Spleen (tissue), 11 donors: ENCODE measurements at regions not wholly inside any gene's neighbourhood (a gene's known extent, or its start where the extent isn't known, plus 50 kb on each side); places are given as distances from the start of the nearest gene placed in this dataset.

Source experiments
- DNase-seq: peaks from one replicate; pipeline ENCODE4 v3.0.0-alpha.2; 2020
- H3K27ac ChIP-seq, 8 donors: fragments of 200-600 bp; sonication (generic) in 7 of 8; 1 replicate in 4 of 8; 2 replicates in 4 of 8; pipeline versions ENCODE4 v1.5.0 to v1.8.0; 2016 to 2021; ENCODE audit warnings: inconsistent platforms in 4 of 8, mild to moderate bottlenecking in 4 of 8, moderate library complexity in 1 of 8
- H3K27me3 ChIP-seq, 7 donors: fragments of 200-600 bp; sonication (generic) in 6 of 7; replicated peaks in 1 of 7; 1 replicate in 4 of 7; 2 replicates in 3 of 7; pipeline versions ENCODE4 v1.5.0 to v1.8.0; 2016 to 2021; ENCODE audit warnings: inconsistent platforms in 3 of 7, mild to moderate bottlenecking in 1 of 7
- H3K36me3 ChIP-seq, 6 donors: fragments of 200-600 bp; sonication (generic) in 5 of 6; 1 replicate in 4 of 6; 2 replicates in 2 of 6; pipeline versions ENCODE4 v1.5.0 to v1.8.0; 2016 to 2021; ENCODE audit warnings: inconsistent platforms in 2 of 6
- H3K4me1 ChIP-seq, 6 donors: fragments of 200-600 bp; sonication (generic) in 5 of 6; 1 replicate in 3 of 6; 2 replicates in 3 of 6; pipeline versions ENCODE4 v1.5.0 to v1.8.0; 2016 to 2021; ENCODE audit warnings: inconsistent platforms in 3 of 6
- H3K4me3 ChIP-seq, 8 donors: fragments of 200-600 bp; sonication (generic) in 7 of 8; 1 replicate in 4 of 8; 2 replicates in 4 of 8; pipeline versions ENCODE4 v1.5.0 to v1.8.0; 2016 to 2021; ENCODE audit warnings: inconsistent platforms in 4 of 8, mild to moderate bottlenecking in 4 of 8, moderate library complexity in 2 of 8
- H3K9me3 ChIP-seq, 8 donors: fragments of 200-600 bp; sonication (generic) in 7 of 8; 1 replicate in 4 of 8; 2 replicates in 4 of 8; pipeline versions ENCODE4 v1.5.0 to v1.8.0; 2016 to 2021; ENCODE audit warnings: inconsistent platforms in 4 of 8
- CTCF ChIP-seq, 11 experiments: fragments of 200-600 bp in 7 of 11; fragments of 450-650 bp in 4 of 11; sonication (generic) in 4 of 11; IDR thresholded peaks in 8 of 11; conservative IDR thresholded peaks in 3 of 11; 1 replicate in 7 of 11; 2 replicates in 4 of 11; pipeline versions ENCODE4 v1.4.0 to v1.8.0; 2016 to 2021; ENCODE audit warnings: antibody characterized with exemption in 11 of 11, inconsistent platforms in 4 of 11, mild to moderate bottlenecking in 1 of 11
- POLR2A ChIP-seq, 3 donors: fragments of 450-650 bp; IDR thresholded peaks; one replicate each; pipeline ENCODE4 v1.5.1; 2017; ENCODE audit warnings: antibody characterized with exemption in 3 of 3, mild to moderate bottlenecking in 1 of 3
- POLR2AphosphoS5 ChIP-seq, 3 donors: sonication (generic); formaldehyde crosslinking; IDR thresholded peaks; one replicate each; pipeline ENCODE4 v1.5.1; 2017; ENCODE audit warnings: antibody characterized with exemption in 3 of 3
- WGBS, 5 donors: extraction: QIAGEN DNeasy Blood & Tissue Kit in 3 of 5; methylation state at CpG; one replicate each; pipeline versions ENCODE4 v1.1.5 to v1.1.7; 2013 to 2018; 5-methylcytosine and 5-hydroxymethylcytosine counted together
- intact Hi-C: fragments of 100-400 bp; cut with DNase I; formaldehyde crosslinking; loops from one replicate; pipeline ENCODE4 v1.15.0; 2023; ENCODE audit warnings: low total_unique reads
- donor health status: healthy with polysubstance abuse.
- donor health status: DM: no; HTN: no; CAD: no; lungs with moderate emphysema.
- donor health status: DM: no; HTN: no; CAD: no.
- donor health status: Bipolar disorder and iron deficiency.
- donor health status: healthy.
- donor health status: DM: no; HTN: no; CAD: no.
- donor health status: DM: yes; HTN: yes; CAD: no.

GRCh38 chrX:132277953-132278614 lies 58.8 kb upstream of the RAP2C start:
- TF ChIP-seq CTCF (IDR thresholded peaks at IDR 0.05 in 8 of 11, conservative IDR thresholded peaks at IDR 0.05 in 3 of 11) (no peak), POLR2A (IDR thresholded peaks at IDR 0.05) (no peak), POLR2AphosphoS5 (IDR thresholded peaks at IDR 0.05) (no peak)
- Histone ChIP-seq H3K27ac (no peak overlapping the region), H3K4me1 (no peaks in the 10 kb centered on the region), H3K4me3 (no peak overlapping the region), H3K9me3 (no peaks in the 10 kb centered on the region), H3K36me3 (no peaks in the 10 kb centered on the region), H3K27me3 (peaks cover 0 to 5% (median 0%) of the 10 kb centered on the region in 7 donors)
- 53 to 100% (median 87%) methylated on average over 2 of the region's 2 CpGs for WGBS, 5 donors
- no peak for DNase-seq
- intact Hi-C loops = no loop called here

GRCh38 chrX:132272826-132273225 lies 53.6 kb upstream of the RAP2C start:
- DNase-seq = no peak
- WGBS, 5 donors = 82 to 100% (median 92%) methylated on average over 1 of the region's 1 CpG
- intact Hi-C loops = no loop called here
- no peaks in the 10 kb centered on the region for H3K9me3 ChIP-seq
- no peaks in the 10 kb centered on the region for H3K4me1 ChIP-seq
- no peaks in the 10 kb centered on the region for H3K36me3 ChIP-seq
- H3K27me3 ChIP-seq = no peaks in the 10 kb centered on the region
- no peak overlapping the region for H3K4me3 ChIP-seq
- TF ChIP-seq CTCF (IDR thresholded peaks at IDR 0.05 in 8 of 11, conservative IDR thresholded peaks at IDR 0.05 in 3 of 11) (no peak), POLR2A (IDR thresholded peaks at IDR 0.05) (no peak), POLR2AphosphoS5 (IDR thresholded peaks at IDR 0.05) (no peak)
- no peak overlapping the region for H3K27ac ChIP-seq

GRCh38 chrX:132271311-132271778 lies 52.1 kb upstream of the RAP2C start:
- Histone ChIP-seq H3K27me3 (no peaks in the 10 kb centered on the region), H3K27ac (peak overlapping the region in 2 of 8 donors; percentile 16 to 18), H3K9me3 (no peaks in the 10 kb centered on the region), H3K36me3 (no peaks in the 10 kb centered on the region), H3K4me3 (no peak overlapping the region), H3K4me1 (no peaks in the 10 kb centered on the region)
- WGBS, 5 donors = 63 to 83% (median 76%) methylated on average over 3 of the region's 3 CpGs
- intact Hi-C loops = no loop called here
- no peak for DNase-seq
- TF ChIP-seq POLR2A (IDR thresholded peaks at IDR 0.05) = no peak
- no peak for TF ChIP-seq POLR2AphosphoS5 (IDR thresholded peaks at IDR 0.05)
- no peak for TF ChIP-seq CTCF (IDR thresholded peaks at IDR 0.05 in 8 of 11, conservative IDR thresholded peaks at IDR 0.05 in 3 of 11)

- 38 to 60% (median 56%) methylated on average over 3 of the region's 3 CpGs for WGBS, 5 donors
- TF ChIP-seq POLR2AphosphoS5 (IDR thresholded peaks at IDR 0.05) = no peak
- TF ChIP-seq CTCF (IDR thresholded peaks at IDR 0.05 in 8 of 11, conservative IDR thresholded peaks at IDR 0.05 in 3 of 11) = no peak
- no peak for TF ChIP-seq POLR2A (IDR thresholded peaks at IDR 0.05)
- intact Hi-C loops = no loop called here
Observed at GRCh38 chrX:132270699-132271098, 51.5 kb upstream of the RAP2C start.

More at GRCh38 chrX:132270699-132271098, 51.5 kb upstream of the RAP2C start:
- H3K36me3 ChIP-seq = no peaks in the 10 kb centered on the region
- H3K4me3 ChIP-seq = no peak overlapping the region
- no peak for DNase-seq
- H3K9me3 ChIP-seq = no peaks in the 10 kb centered on the region
- H3K4me1 ChIP-seq = no peaks in the 10 kb centered on the region
- H3K27me3 ChIP-seq = no peaks in the 10 kb centered on the region
- H3K27ac ChIP-seq = peak overlapping the region in 2 of 8 donors; percentile 16 to 18
